Hepatocyte (in vitro differentiated cells): ENCODE measurements at regions not wholly inside any gene's neighbourhood (a gene's known extent, or its start where the extent isn't known, plus 50 kb on each side); places are given as distances from the start of the nearest gene placed in this dataset.

Experiments
- CTCF ChIP-seq: fragments of 200-600 bp; sonication (generic); IDR thresholded peaks from 2 replicates; pipeline ENCODE4 v1.5.1; 2016; ENCODE audit warnings: antibody characterized with exemption, mild to moderate bottlenecking; ENCODE audit not compliant: poor library complexity
- EZH2phosphoT487 ChIP-seq: fragments of 200-600 bp; sonication (generic); IDR thresholded peaks from one replicate; pipeline ENCODE4 v1.6.1; 2018; ENCODE audit warnings: antibody characterized with exemption, mild to moderate bottlenecking, low read depth, moderate library complexity; ENCODE audit not compliant: unreplicated experiment, severe bottlenecking

- TF ChIP-seq CTCF: no peak
- TF ChIP-seq EZH2phosphoT487: no peak
Measured at GRCh38 chr4:125992891-125993290, 678.1 kb downstream of the FAT4 start.
